ENCODE measurements at regions not wholly inside any gene's neighbourhood (a gene's known extent, or its start where the extent isn't known, plus 50 kb on each side); places are given as distances from the start of the nearest gene placed in this dataset.

GRCh38 chr2:236939721-236940231, 145.9 kb upstream of the COPS8 start:
- TF ChIP-seq ARID4B (CRISPR knock-in tag; IDR thresholded peaks at IDR 0.05), result no peak
- TF ChIP-seq CTCF (IDR thresholded peaks at IDR 0.05 in 2 of 3, conservative IDR thresholded peaks at IDR 0.05 in 1 of 3; ENCODE audit: insufficient read depth in 2 of 3, low read depth in 1 of 3, low read length in 3 of 3), result no peak
- TF ChIP-seq NFIC (IDR thresholded peaks at IDR 0.05), result no peak
- no peak for TF ChIP-seq PKNOX1 (IDR thresholded peaks at IDR 0.05)
- no peak for TF ChIP-seq STAG1 (CRISPR knock-in tag; IDR thresholded peaks at IDR 0.05; ENCODE audit: borderline replicate concordance)
- no peak for TF ChIP-seq CEBPG (CRISPR knock-in tag; IDR thresholded peaks at IDR 0.05)
- TF ChIP-seq CEBPG (tag; conservative IDR thresholded peaks at IDR 0.05 in 1 of 2, IDR thresholded peaks at IDR 0.05 in 1 of 2), result no peak
- no peak for TF ChIP-seq BRCA1 (IDR thresholded peaks at IDR 0.05)
- TF ChIP-seq BRCA1 (CRISPR knock-in tag; IDR thresholded peaks at IDR 0.05), result no peak
- TF ChIP-seq THRA (IDR thresholded peaks at IDR 0.05), result no peak
- TF ChIP-seq SMC3 (conservative IDR thresholded peaks at IDR 0.05; ENCODE audit: insufficient read depth, low read depth, low read length), result no peak
- TF ChIP-seq ADNP (tag; IDR thresholded peaks at IDR 0.05), result no peak
- no peak for TF ChIP-seq POLR2A (conservative IDR thresholded peaks at IDR 0.05)
- TF ChIP-seq SREBF1 (IDR thresholded peaks at IDR 0.05; ENCODE audit: borderline replicate concordance, low read depth, low read length), result no peak

All from K562 (cell line).